Eye (tissue), 1 donor: ENCODE measurements at regions not wholly inside any gene's neighbourhood (a gene's known extent, or its start where the extent isn't known, plus 50 kb on each side); places are given as distances from the start of the nearest gene placed in this dataset.
"Not testable (repeated sequence)": the region's sequence is repeated elsewhere in the genome, so short reads cannot be mapped to it uniquely, and the experiment has no call there.

Experiments used
- DNase-seq: peaks from one replicate; pipeline ENCODE4 v3.0.0-alpha.2; 2015

DNA sequence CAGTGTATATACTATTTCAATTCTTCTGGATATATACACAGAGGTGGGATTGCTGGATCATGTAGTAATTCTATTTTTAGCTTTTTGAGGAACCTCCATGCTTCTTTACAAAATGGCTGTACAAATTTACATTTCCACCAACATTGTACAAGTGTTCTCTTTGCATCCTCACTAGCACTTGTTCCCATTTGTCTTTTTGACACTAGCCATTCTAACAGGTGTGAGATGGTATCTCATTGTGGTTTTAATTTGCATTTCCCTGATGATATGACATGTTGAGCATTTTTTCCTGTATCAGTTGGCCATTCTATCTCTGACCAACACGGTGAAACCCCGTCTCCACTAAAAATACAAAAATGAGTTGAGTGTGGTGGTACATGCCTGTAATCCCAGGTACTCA is 68.1 kb upstream of the PMEPA1 start:
- DNase-seq: no peak

DNA sequence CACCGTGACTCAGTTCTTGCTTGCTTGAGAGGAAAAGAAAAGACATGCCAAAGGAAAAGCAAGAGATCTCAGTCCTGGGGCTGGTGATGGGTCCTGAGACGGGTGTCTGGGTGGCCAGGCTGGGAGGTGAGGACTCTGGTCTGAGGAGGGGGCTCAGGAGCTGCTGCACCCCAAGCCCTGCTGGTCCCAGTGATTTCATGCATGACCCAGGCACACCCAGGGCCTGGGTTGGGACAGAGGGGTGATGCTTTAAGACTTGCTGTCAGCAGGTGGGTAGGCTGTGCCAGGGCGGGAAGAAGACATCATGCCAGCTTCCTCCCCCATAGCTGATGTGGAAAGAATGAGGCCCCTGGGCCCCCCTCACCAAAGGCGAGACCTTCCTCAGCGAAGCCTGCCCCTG is 65.1 kb upstream of the PMEPA1 start:
- DNase-seq: no peak

DNA sequence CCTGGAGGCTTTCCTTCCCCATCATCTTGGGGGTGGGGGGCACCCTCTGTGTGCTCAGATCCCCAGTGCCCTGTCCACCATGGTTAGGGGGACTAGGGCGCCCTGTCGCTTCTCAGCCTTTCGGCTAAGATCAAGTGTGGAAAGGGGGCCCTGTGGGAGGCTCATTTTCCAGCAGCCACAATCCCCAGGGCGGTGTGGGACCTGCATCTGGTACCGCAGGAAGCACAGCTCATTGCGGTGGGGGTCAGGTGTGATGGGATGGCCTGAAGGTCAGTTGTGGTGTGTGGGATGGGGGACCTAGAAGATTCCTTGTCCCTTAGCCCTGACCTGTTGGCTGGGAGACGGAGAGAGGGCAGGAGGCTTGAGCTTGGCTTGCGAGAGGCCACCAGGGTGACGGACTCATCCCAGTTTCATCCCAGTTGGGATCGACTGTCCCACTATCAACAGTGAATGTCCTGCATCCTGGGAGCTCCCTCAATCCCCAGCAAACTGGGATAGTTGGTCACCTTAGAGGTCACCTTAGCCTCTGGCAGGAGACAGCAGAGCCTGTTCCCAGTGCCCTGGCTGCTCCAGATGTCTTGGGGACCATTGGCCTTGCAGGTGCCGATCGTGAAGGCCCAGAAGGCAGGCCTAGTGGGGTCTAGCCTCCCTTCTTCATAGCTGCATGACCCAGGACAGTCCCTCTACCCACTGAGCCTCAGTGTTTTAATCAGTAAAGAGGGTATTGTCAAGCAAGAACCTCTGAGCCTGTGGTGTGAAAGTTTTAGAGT is 64.5 kb upstream of the PMEPA1 start:
- DNase-seq: no peak

DNA sequence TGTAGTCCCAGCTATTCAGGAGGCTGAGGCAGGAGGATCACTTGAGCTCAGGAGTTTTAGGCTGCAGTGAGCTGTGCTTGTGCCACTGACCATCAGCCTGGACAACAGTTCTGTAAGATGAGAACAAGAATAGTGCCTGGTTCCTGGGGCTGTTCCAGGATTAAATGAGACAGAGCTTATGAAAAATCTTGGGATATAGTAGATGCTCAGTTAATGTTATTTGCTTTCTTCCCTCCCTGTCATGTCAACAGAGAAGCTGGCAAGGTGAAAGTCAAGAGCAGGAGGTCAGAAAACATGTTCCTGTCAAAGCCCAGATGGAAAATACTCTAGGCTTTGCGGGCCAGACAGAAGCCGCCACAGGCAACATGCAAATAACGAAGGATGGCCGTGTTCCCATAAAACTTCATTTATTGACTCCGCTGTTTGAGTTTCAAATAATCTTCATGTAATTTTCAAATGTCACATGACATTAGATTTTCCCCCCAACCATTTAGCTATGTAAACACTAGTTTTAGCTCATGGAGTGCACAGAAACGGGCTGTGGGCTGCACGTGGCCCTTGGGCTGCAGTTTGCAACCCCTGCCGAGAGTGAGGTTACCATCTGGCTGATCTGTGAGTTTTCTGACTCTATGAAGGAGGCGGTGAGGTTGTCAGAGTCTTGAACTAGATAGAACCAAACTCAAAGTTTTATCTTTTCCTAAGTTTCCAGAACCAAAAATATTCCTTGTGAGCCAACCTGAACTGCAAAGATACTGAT is 63.4 kb upstream of the PMEPA1 start:
- DNase-seq: no peak

DNA sequence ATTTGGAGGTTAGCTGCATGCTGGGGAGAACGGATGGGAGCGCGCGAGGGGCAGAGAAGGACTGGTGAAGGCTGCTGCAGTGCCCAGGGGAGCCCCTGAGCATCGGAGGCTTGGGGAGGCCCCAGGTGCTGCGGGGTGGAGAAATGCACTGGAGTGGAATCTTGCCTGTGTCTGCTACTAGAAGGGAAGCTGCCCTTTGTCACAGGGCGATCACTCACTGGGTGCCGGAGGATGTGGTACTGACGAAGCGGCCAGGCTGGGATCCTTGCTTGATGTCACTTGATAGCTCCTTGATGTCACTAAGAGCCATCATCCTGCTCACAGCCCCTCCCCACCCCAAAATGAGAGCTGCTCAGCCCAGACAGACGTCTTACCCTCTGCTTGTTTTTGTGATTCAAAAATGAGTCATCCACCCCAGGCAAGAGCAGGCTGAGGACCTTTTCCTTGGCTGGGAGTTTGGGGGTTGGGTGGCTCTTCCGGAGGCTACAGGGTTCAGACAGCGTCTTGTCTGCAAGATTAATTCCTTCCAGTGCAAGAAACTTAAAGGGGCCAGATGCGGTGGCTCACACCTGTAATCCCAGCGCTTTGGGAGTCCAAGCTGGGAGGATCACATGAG is 62.6 kb upstream of the PMEPA1 start:
- peak; percentile 57 for DNase-seq

DNA sequence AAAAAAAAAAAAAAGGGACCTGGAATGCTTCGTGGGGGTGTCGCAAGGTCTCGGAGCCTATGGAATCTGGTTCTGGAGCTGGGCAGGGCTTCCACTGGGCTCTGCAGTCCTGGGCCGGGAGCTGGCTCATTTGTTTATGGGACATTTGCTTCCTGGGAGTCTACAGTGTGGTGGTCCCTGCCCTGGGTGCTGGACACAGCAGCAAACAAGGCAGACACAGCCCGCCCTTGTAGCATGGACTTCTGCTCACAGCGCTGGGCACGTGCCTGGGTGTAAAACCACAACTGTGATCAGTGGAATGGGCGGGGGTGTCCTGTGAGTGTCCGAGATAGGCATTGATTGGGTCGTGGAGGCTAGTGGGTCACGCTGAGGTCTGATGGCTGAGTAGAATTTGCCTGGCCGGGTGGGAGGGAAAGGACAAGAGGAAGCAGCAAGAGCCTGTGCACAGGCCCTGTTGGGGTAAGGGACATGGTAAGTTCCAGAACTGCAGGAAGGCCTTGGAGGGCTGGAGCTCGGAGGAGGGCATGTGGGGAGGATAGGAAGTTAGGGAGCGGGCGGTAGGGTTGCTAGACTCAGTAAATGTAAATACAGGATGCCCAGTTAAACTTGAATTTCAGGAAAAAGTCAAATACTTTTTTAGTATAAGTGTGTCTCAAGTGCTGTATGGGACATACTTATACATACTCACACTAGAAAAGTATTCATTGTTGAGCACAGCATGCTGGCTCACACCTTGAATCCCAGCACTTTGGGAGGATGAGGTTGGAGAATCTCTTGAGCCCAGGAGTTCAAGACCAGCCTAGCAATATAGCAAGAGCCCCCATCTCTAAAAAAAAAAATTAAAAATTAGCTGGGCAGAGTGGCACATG is 61.3 kb upstream of the PMEPA1 start:
- no peak for DNase-seq

DNA sequence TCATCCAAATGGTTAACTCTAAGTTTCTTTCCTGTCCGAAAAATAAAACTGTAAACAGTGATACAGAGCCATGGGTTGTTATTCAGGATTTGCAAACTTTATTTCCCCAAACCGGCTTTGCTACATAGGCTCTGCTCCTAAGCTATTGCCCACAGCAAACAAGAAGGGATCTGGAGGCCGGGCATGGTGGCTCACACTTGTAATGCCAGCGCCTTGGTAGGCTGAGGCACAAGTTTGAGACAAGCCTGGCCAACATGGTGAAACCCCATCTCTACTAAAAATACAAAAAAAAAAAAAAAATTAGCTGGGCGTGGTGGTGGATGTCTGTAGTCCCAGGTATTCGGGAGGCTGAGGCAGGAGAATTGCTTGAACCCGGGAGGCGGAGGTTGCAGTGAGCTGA is 60.6 kb upstream of the PMEPA1 start:
- DNase-seq: not testable (repeated sequence)

DNA sequence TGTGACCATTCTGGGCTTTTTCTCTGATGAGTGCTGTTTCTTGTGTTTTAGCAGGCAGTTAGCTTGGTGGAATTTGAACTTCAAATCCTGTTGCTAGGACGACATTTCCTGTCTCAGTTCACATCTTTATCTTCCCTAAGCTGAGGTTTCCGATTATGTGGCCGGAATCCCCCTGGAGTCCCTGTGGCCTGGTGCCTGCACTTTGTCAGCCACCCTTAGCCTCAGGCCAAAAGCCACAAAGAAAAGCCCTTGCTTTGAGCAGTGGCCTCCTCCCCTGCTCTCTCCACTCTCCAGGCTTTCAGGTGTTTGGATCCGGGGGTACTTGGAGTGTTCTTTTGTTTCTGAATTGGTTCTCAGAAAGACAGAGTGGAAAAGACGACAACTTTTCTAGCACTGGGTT is 59.9 kb upstream of the PMEPA1 start:
- no peak for DNase-seq

DNA sequence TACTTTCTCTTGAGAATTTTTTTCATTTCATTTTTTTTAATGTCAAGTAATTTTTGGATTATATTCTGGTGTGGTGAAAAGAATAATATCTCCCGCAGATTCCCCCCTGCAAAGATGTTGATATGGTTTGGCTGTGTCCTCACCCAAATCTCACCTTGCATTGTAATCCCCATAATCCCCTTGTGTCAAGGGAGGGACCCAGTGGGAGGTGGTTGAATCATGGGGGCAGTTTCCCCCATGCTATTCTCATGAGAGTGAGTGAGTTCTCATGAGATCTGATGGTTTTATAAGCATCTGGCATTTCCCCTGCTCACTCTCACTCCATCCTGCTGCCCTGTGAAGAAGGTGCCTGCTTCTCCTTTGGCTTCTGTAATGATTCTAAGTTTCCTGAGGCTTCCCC is 58.7 kb upstream of the PMEPA1 start:
- no peak for DNase-seq

DNA sequence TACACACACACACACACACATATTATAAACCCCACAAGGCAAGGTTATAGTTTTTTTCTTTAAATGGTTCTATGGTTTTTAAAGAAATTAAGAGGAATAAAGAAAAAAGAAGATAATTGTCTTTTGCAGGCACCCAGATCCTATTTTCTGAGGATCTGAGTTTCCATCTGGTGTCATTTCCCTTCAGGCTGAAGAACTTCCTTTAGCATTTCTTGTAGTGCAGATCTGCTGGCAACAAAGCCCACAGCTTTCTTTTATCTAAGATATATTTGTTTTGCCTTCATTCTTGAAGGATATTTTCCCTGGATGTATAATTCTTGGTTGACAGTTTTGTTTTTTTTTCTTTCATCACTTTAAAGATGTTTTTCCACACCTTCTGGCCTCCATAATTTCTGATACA is 57.6 kb upstream of the PMEPA1 start:
- DNase-seq: no peak

DNA sequence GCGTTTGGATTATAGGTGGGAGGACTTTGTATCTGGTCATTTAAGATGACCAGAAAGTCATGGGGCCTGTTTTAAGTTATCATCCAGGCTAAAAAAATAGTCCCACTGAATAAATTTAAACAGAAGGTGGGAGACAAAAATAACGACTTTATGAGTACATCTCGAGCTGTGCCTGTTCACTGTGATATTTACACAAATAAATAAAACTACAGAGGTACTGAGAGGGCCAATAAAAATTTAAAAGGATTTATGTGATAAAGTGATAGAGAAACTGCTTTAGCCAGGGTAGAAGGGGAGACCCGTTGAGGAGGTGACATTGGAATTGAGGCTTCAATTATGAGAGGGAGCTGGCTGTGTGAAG is 53.4 kb upstream of the PMEPA1 start:
- DNase-seq: no peak

DNA sequence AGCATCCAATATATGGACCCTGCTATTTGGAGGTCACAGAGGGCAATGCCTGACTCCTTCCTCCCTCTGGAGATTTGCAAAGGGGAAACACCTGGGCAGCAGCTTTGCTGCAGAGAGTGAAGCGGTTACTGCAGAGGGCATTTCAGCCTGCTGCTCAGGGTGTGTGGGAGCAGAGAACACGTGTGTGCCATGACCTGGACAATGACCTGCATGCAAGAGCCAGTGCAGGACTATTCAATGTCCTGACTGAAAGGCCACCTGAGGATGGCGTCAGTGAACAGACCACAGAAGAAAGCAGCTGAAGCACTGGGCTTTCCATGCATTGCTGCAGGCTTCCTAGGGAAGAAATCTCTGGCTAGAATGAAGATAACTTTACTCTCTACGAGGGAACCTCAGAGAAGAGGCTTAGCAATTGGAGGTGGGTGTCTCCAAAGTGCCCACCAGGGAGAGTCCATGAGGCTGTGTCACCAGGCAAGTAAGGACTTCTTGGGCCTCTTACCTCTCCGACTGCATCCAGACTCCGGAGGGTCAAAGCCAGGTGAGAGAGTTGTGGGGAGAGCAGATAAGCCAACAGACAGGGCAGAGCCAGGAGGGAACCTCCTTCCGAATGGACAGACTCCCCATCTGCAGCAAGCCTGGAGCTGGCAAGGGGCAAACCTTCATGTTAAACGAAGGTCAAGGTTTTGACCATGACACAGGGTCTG is 52.9 kb upstream of the PMEPA1 start:
- no peak for DNase-seq

DNA sequence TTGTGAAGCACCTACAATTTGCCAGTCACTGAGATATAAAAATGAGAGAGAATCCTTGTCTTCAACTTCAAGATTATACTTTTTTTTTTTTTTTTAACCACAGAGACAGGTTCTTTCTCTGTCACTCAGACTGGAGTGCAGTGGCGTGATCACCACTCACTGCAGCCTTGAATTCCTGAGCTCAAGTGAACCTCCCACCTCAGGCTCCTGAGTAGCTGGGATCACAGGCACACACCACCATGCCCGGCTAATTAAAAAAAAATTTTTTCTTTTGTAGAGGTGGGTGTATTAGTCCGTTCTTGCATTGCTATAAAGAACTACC is 51.6 kb upstream of the PMEPA1 start:
- no peak for DNase-seq

DNA sequence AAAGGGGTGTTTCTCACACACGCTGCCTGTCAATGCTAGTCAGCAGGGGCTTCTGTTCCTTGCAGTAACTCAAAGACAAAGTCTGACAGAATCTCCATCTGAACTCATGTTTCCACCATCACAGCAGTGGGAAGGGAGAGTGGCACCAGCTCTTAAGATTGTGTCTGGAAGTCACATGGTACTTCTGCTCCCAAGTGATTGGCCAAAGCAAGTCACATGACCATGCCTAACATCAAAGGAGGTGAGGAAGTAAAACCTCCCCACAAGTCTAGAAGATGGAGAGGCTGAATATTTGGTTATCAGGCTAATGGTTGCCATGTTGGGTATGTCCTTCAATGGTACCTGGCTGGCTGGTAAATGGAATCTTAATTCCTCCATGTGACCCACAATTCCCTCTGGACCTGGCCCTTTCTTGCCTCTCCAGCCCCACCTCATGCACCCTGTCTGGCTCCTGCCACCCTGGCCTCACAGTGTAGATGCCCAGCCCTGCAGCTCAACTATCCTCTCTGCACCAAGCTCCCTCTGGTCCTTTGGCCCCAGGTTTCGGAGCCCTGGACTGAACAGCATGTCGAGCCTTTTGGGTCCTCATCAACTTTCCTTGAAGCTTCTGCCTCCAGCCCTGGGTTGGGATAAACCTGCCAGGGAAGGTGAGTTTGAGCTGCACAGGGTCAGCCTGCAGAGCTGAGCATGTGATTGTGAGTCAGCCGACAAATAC is 51.0 kb upstream of the PMEPA1 start:
- no peak for DNase-seq

DNA sequence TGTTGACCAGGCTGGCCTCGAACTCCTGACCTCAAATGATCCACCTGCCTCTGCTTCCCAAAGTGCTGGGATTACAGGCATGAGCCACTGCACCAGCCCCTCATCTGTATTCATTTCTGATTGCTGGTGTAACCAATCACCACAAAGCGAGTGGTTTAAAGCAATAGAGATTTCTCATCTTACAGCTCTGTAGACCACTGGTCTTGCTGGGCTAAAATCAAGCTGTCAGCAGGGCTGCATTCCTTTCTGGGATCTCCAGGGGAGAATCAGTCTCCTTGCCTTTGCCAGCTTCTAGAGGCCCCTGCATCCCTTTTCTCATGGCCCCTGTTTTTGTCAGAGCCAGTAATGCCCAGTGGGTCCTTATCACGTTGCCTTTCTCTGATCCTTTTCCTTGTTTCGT is 49.9 kb upstream of the PMEPA1 start:
- no peak for DNase-seq
